Astrocyte of the spinal cord (primary cell): ENCODE measurements at regions not wholly inside any gene's neighbourhood (a gene's known extent, or its start where the extent isn't known, plus 50 kb on each side); places are given as distances from the start of the nearest gene placed in this dataset.

Experiments used
- DNase-seq: peaks from one replicate; pipeline ENCODE4 v3.0.0; 2011; ENCODE audit warnings: low read depth, low spot score
- H3K4me3 ChIP-seq: 2 replicates; pipeline ENCODE4 v1.5.1; 2011; ENCODE audit warnings: low read depth, mild to moderate bottlenecking, low read length, moderate library complexity
- in situ Hi-C: cut with HindIII; loops from 2 replicates; pipeline ENCODE4 v1.10.0; 2017; ENCODE audit warnings: low sequenced_read_pairs
- TF ChIP-seq, protein P1 (sequence below): IDR thresholded peaks from 2 replicates; pipeline ENCODE4 v1.5.1; 2012; ENCODE audit warnings: low read depth, mild to moderate bottlenecking, low read length, inconsistent platforms

DNA sequence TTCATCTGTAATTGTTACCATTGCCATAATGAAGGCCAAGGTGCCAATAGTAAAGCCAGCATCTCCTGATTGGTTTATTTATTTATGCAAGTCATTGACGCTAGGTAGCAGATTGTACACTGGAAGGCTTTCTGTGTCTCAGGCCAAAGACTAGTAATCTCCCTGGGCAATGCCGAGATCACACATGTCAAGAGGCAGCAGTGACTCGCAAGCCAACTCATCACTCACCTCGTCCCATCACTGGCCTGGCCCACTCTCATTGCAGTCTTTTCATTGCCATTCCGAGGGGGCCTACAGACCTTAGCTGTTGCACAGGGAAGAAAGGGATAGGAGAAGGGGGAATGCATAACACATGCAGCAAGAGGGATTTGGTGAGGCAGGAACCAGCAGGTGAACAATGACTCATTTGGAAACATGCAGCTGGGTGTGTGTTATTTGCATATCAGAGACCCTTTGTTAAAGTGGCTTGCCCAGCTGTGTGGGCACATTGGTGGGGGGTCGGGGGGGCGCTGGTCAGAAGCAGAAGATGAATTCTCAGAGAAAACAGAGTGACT lies 448.7 kb upstream of the HNRNPA3 start:
- DNase-seq = no peak
- in situ Hi-C loops = no loop called here
- TF ChIP-seq, protein P1, sequence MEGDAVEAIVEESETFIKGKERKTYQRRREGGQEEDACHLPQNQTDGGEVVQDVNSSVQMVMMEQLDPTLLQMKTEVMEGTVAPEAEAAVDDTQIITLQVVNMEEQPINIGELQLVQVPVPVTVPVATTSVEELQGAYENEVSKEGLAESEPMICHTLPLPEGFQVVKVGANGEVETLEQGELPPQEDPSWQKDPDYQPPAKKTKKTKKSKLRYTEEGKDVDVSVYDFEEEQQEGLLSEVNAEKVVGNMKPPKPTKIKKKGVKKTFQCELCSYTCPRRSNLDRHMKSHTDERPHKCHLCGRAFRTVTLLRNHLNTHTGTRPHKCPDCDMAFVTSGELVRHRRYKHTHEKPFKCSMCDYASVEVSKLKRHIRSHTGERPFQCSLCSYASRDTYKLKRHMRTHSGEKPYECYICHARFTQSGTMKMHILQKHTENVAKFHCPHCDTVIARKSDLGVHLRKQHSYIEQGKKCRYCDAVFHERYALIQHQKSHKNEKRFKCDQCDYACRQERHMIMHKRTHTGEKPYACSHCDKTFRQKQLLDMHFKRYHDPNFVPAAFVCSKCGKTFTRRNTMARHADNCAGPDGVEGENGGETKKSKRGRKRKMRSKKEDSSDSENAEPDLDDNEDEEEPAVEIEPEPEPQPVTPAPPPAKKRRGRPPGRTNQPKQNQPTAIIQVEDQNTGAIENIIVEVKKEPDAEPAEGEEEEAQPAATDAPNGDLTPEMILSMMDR = no peak
- no peak overlapping the region for H3K4me3 ChIP-seq

DNA sequence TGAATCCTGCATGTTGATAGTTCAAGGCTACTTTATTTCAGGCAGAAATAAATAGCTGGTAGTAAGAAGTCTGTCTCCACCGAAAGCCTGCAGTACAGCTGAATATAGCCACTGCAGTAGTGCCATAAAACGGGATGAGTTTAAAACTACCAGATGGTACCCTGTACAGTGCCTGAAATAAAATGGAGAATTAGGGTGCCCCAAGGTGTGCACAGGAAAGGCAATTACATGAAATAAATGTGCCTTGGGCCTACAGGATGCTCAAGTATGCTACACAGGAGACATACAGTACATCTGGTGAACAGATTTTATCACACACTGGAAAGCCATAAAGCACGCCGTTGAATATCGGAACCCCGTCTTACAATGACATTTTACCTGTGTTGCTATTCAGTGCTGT lies 447.7 kb upstream of the HNRNPA3 start:
- no peak overlapping the region for H3K4me3 ChIP-seq
- TF ChIP-seq, protein P1 = no peak
- in situ Hi-C loops = no loop called here
- DNase-seq = no peak

DNA sequence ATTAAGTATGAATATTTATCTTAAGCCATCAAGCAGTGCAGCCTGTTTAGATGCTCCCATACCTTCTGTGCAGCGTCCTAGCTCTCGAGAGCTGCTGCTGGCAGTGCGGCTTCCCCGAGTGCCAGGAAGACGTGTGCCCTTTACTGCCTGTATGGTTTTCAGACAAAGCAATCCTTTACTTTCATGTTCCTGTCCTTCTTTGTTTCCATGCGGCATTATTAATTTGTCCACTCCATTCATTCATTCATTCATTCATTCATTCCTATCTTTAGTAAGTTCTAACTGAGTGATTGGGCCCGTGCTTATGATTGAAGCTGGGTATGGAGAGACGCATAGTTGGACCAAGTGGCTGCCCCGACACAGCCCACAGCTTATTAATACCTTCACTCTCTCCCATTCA lies 446.6 kb upstream of the HNRNPA3 start:
- no peak overlapping the region for H3K4me3 ChIP-seq
- DNase-seq = no peak
- in situ Hi-C loops = no loop called here
- TF ChIP-seq, protein P1 = no peak

DNA sequence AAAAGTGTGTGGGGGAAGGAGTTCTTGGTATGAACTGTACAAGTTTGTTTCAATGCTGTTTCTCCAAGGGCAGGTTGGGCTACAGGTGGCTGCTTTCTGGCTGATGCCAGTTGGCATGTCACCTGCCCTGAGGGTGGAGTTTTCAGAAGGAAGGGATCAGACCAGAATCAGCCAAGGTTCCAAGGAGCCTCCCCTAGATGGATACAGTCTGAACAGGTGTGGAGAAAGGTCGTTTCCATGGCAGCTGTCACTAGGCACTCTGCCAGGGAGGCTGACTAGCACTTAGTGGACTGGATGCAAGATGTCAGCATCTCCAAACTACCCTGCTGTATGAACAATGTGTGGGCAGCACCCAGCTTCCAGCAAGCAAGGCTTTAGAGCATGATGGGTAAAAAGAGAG lies 444.4 kb upstream of the HNRNPA3 start:
- DNase-seq = no peak
- H3K4me3 ChIP-seq = no peak overlapping the region
- in situ Hi-C loops = no loop called here
- TF ChIP-seq, protein P1 = no peak

DNA sequence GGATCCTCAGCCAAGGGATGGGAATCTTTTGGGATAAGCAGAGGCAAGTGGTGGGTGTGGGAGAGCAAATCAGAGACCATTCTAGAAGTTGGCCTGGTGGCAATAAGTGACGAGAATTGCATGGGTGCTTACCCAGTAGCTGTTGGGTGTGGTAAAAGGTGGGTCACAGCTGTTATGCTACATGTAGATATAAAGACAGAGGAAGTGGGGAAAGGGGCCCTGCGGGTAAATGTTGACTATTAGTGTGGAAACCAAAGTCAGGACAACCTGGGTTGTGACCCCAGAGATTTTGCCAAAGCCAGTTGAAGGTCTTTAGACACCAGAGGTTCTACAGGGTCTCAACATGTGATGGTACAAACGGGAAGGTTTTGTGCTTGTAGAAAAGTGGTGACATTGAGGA lies 443.6 kb upstream of the HNRNPA3 start:
- DNase-seq = no peak
- no peak overlapping the region for H3K4me3 ChIP-seq
- TF ChIP-seq, protein P1 = no peak
- in situ Hi-C loops = no loop called here

DNA sequence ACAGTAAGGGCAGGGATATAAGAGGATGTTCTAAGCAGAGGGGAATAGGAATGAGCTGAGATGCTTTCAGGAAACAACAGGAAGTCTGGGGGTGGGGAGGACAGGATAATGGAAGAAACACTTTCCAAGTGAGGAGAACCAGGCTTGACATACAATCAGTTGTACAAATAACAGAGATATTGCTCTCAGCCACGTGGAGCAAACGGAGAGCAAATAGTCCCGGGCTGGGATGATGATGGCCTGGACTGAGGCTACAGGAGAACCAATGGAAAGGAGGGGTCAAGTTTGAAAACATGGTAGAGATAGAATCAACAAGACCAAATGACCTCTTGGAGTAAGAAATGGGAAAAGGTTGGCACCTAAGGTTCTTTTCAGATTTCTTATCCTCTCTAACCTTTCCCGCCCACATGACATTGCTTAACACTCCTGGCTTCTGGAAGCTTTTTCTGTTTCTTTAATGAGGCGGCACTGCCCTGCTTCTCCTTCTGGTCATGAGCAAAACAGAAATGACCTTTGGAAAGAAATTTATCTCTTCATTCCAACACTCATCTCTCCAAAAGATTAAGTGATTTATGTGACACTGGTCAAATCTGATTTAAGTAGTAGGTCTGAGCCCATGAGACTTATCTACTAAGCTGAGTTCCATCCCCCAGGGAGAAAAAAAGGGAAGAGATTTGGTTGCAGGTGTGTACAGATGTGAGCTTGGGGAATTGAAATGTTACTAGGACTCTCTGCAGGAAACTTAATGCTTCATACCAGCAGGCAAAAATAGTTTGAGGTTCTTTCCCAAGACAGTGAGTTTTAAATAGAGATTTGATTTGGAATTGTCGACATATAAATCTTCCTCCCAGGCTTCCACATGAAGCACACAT lies 442.9 kb upstream of the HNRNPA3 start:
- in situ Hi-C loops = no loop called here
- H3K4me3 ChIP-seq = no peak overlapping the region
- no peak for DNase-seq
- TF ChIP-seq, protein P1 = no peak
